ENCODE measurements at regions not wholly inside any gene's neighbourhood (a gene's known extent, or its start where the extent isn't known, plus 50 kb on each side); places are given as distances from the start of the nearest gene placed in this dataset.
"Not testable (repeated sequence)": the region's sequence is repeated elsewhere in the genome, so short reads cannot be mapped to it uniquely, and the experiment has no call there.

DNA sequence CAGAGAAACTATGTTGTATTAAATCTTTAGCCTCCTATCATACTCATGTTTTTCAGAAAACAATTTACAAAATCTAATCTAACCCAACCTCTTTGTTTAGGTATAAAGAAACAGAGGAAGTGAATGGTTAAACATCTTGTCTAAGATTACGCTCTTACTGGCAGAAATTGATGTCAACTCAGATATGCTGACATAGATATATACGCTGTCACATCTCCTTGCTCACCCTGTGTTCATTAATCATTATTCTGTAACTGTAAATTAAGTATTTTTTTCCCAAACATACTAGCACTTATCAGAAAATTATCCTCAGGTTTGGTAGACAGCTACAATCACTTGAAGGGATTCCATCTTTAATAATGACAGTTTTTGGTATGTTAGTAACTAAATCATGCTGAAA is 1127.6 kb upstream of the SEL1L start:
- no peak overlapping the region for H3K4me3 ChIP-seq (ENCODE audit: low read depth, low read length)
- no peak for DNase-seq (ENCODE audit: low read depth)
- TF ChIP-seq, protein P1, sequence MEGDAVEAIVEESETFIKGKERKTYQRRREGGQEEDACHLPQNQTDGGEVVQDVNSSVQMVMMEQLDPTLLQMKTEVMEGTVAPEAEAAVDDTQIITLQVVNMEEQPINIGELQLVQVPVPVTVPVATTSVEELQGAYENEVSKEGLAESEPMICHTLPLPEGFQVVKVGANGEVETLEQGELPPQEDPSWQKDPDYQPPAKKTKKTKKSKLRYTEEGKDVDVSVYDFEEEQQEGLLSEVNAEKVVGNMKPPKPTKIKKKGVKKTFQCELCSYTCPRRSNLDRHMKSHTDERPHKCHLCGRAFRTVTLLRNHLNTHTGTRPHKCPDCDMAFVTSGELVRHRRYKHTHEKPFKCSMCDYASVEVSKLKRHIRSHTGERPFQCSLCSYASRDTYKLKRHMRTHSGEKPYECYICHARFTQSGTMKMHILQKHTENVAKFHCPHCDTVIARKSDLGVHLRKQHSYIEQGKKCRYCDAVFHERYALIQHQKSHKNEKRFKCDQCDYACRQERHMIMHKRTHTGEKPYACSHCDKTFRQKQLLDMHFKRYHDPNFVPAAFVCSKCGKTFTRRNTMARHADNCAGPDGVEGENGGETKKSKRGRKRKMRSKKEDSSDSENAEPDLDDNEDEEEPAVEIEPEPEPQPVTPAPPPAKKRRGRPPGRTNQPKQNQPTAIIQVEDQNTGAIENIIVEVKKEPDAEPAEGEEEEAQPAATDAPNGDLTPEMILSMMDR (IDR thresholded peaks at IDR 0.05; ENCODE audit: control insufficient read depth, extremely low read depth, insufficient read depth) = no peak

DNA sequence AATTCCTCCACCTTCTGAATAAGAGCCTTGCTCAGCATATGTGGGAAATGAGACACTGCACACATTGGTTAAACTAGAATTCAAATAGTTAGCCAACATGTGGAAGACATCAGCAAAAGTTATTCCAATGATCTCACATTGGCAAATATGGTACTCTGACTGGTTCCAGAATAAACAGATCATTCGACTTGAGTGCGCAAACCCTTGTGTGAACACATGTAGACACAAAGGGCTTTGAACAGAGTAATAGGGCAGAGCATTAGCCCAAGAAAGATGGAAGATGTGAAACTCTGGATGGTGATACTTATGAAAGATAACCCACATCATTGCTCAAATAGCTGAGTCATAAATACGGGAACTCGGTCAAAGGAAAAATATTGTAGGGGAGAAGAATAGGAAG is 1133.4 kb upstream of the SEL1L start:
- TF ChIP-seq, protein P1 (IDR thresholded peaks at IDR 0.05; ENCODE audit: control insufficient read depth, extremely low read depth, insufficient read depth) = no peak
- DNase-seq (ENCODE audit: low read depth) = no peak
- no peak overlapping the region for H3K4me3 ChIP-seq (ENCODE audit: low read depth, low read length)

DNA sequence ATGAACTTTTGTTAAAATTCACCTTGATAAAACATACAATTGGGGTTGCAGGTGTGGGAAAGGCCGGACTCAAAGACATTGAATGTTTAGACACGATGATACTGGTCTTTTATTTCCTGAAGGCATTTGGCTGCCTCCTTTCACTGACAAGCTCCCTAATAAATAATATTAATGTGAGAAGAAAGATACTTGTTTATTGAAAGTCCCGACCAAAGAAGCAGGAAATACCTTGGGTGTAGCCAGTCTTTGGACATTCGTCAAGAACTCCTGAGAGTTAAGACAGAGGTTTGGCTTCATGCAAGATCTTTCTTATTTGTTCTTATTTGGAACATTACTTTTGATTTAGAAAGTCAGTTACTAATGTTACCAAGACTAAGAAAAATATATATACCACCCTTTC is 1133.8 kb upstream of the SEL1L start:
- no peak overlapping the region for H3K4me3 ChIP-seq (ENCODE audit: low read depth, low read length)
- DNase-seq (ENCODE audit: low read depth) = no peak
- TF ChIP-seq, protein P1 (IDR thresholded peaks at IDR 0.05; ENCODE audit: control insufficient read depth, extremely low read depth, insufficient read depth) = no peak

DNA sequence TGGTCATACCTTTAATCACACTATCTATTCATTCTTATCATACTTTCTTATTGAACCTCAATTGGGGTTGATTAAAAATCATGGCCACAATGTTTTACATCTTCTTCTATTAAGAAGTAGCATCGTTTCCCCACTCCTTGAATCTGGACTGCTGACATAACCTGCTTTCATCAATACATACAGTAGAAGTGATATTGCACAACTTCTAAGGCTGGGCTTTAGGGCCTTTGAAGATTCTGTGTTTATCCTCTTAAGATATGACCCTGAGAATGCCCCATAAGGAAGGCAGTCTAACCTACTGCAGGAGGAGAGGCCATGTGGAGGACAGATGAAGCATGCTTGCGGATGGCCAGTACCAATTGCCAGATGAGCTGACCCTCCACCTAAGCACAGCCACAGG is 1142.8 kb upstream of the SEL1L start:
- TF ChIP-seq, protein P1 (IDR thresholded peaks at IDR 0.05; ENCODE audit: control insufficient read depth, extremely low read depth, insufficient read depth) = no peak
- no peak for DNase-seq (ENCODE audit: low read depth)
- H3K4me3 ChIP-seq (ENCODE audit: low read depth, low read length) = no peak overlapping the region

DNA sequence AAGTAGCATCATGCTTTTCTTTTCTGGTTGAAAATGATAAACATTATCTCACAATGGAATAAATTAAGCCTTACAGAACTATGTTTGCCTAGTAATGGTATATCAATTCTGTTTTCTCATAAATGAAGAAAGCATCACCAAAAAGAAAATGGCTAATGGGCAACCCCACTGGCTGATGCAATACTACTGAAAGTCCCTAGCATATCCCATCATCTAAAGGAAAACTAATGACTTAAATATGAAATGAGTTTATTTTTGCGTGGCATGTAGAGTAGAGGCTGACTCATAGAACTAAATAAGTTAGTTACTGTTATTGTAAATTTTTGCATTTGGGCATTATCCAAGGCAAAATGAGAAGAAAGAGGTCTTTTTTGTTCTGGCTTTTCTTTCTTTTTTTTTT is 1156.3 kb upstream of the SEL1L start:
- no peak overlapping the region for H3K4me3 ChIP-seq (ENCODE audit: low read depth, low read length)
- TF ChIP-seq, protein P1 (IDR thresholded peaks at IDR 0.05; ENCODE audit: control insufficient read depth, extremely low read depth, insufficient read depth) = no peak
- DNase-seq (ENCODE audit: low read depth) = no peak

DNA sequence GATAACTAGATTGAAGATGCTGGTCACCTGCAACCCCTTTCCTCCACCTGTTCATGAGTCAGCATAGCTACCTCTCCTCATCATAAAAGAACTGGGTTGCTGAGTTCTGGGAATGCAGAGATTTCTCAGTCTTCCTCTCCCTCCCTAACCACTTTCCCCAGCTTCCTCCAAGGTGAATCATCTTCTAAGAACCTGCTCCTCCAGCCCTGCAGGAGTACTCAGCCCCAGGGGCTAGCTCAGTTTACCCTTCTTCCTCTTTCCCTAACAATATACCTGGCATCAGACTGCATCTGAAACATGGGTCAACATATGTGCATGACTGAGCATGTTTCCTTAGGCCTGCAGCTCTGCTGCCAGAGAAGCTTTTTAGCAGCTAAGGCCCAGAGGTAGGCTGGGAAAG is 1157.5 kb upstream of the SEL1L start:
- not testable (repeated sequence) for DNase-seq (ENCODE audit: low read depth); H3K4me3 ChIP-seq (ENCODE audit: low read depth, low read length)

DNA sequence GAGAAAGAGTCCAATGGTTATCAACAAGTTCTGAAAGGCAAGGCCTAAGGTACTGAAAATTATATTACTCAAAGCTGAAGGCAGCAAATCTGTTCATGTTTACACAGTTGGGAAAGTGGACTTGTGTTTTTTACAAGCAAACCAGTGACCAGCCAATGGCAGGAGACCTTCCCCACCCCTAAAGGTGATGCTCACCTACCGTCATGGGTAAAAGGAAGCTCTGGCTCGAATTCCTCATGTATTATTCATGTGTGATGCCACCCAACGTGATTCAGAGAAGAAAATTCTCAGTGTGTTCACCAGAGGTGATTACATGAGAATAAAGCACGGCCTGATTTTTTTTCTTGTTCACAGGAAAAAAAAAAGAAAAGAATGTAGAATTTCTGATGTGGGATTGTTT is 1161.2 kb upstream of the SEL1L start:
- no peak for DNase-seq (ENCODE audit: low read depth)
- no peak overlapping the region for H3K4me3 ChIP-seq (ENCODE audit: low read depth, low read length)
- TF ChIP-seq, protein P1 (IDR thresholded peaks at IDR 0.05; ENCODE audit: control insufficient read depth, extremely low read depth, insufficient read depth) = no peak

DNA sequence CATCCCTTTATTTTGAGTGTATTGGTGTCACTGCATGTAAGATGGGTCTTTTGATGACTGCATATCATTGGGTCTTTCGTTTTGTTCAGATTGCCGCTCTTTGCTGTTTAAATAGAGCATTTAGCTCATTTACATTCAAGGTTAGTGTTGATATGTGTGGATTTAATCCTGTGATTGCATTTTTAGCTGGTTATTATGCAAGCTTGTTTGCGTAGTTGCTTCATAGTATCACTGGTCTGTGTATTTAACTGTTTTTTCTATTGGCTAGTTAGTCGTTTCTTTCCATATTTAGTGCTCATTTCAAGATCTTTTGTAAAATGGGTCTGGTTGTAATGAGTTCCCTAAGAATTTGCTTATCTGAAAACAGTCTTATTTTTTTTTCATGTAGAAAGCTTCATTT is 1170.6 kb upstream of the SEL1L start:
- no peak overlapping the region for H3K4me3 ChIP-seq (ENCODE audit: low read depth, low read length)
- DNase-seq (ENCODE audit: low read depth) = no peak
- TF ChIP-seq, protein P1 (IDR thresholded peaks at IDR 0.05; ENCODE audit: control insufficient read depth, extremely low read depth, insufficient read depth) = no peak

Data from LNCaP clone FGC (cell line).